ENCODE measurements at regions not wholly inside any gene's neighbourhood (a gene's known extent, or its start where the extent isn't known, plus 50 kb on each side); places are given as distances from the start of the nearest gene placed in this dataset.

- TF ChIP-seq EGR1 (IDR thresholded peaks at IDR 0.05; ENCODE audit: borderline replicate concordance, low read depth, low read length) (no peak), TAF1 (IDR thresholded peaks at IDR 0.05; ENCODE audit: low read depth, low read length) (no peak)
These were observed 733.0 kb downstream of the NTRK3 start (continued) for GRCh38 chr15:87523516-87523915.
